K562 (cell line): ENCODE measurements at regions not wholly inside any gene's neighbourhood (a gene's known extent, or its start where the extent isn't known, plus 50 kb on each side); places are given as distances from the start of the nearest gene placed in this dataset.

ENCODE experiments used
- ATAC-seq: fragments of 200-7000 bp; cut with Tn5 transposase; 3 replicates; pipeline ENCODE4 v1.9.1; 2020; ENCODE audit warnings: moderate library complexity
- BruUV-seq: library from RNA; stranded (reverse); fragments of 400-500 nt; replicated peaks from 2 replicates; lab custom pipeline; 2021; lab: Mats Ljungman, UMichigan
- CTCF ChIA-PET: fragments of 300-600 bp; formaldehyde crosslinking; extraction: SDS; loops from one replicate; lab custom pipeline; 2021; ENCODE audit warnings: low intra/inter-chr PET ratio; lab: Yijun Ruan, JAX
- POLR2A ChIA-PET: fragments of 300-600, 350-650 bp; sonication (Branson Sonifier 250); formaldehyde crosslinking; extraction: SDS; loops from one replicate; lab custom pipeline; 2021; ENCODE audit warnings: antibody characterized with exemption, inconsistent platforms; lab: Yijun Ruan, JAX
- DNase-seq, 4 experiments: peaks; one replicate each; pipeline versions ENCODE4 v3.0.0 to v3.0.0-alpha.2; 2011 to 2018; ENCODE audit warnings: low spot score in 3 of 4, mixed read lengths in 3 of 4; ENCODE audit errors: extremely low read depth in 1 of 4
- FAIRE-seq: peaks from 2 replicates; lab custom pipeline; 2011; peaks lifted over from hg19 to GRCh38; lab: Jason Lieb, UNC
- H2AFZ ChIP-seq: 2 replicates; pipeline ENCODE4 v1.6.0; 2011; ENCODE audit warnings: low read depth, low read length, control low read depth, inconsistent platforms
- H3K27ac ChIP-seq: fragments of 200-600 bp; 3 replicates; pipeline ENCODE4 v1.8.0; 2011; ENCODE audit warnings: low read depth, mild to moderate bottlenecking, control low read depth, inconsistent platforms, low read length, moderate library complexity, mixed read lengths; ENCODE audit errors: extremely low read depth
- H3K27me3 ChIP-seq, 2 experiments: fragments of 300-600 bp in 1 of 2; 2 replicates in 1 of 2; 3 replicates in 1 of 2; pipeline versions ENCODE4 v1.6.0 to v1.8.0; 2011; ENCODE audit warnings: inconsistent platforms in 2 of 2, low read length in 2 of 2, mild to moderate bottlenecking in 1 of 2, mixed read lengths in 1 of 2, moderate library complexity in 1 of 2; ENCODE audit not compliant: control insufficient read depth in 2 of 2, insufficient read depth in 2 of 2
- H3K36me3 ChIP-seq: fragments of 300-600 bp; 3 replicates; pipeline ENCODE4 v1.8.0; 2011; ENCODE audit warnings: mild to moderate bottlenecking, low read length, inconsistent platforms; ENCODE audit not compliant: control insufficient read depth, insufficient read depth
- H3K4me1 ChIP-seq, 2 experiments: fragments of 200-600 bp in 1 of 2; replicated peaks in 1 of 2; 2 replicates in 1 of 2; 3 replicates in 1 of 2; pipeline versions ENCODE4 v1.5.1 to v1.8.0; 2011; ENCODE audit warnings: inconsistent platforms in 2 of 2, low read length in 2 of 2, mild to moderate bottlenecking in 1 of 2, mixed read lengths in 1 of 2, moderate library complexity in 1 of 2; ENCODE audit not compliant: control insufficient read depth in 2 of 2, insufficient read depth in 2 of 2
- H3K4me2 ChIP-seq: 2 replicates; pipeline ENCODE4 v1.6.1; 2011; ENCODE audit warnings: low read length, control low read depth, inconsistent platforms, mixed read lengths; ENCODE audit not compliant: insufficient read depth
- H3K4me3 ChIP-seq: fragments of 200-600 bp; sonication (generic), shearing (Covaris generic); 2 replicates; pipeline ENCODE4 v1.5.1; 2016; ENCODE audit warnings: control low read depth, inconsistent platforms
- H3K79me2 ChIP-seq: fragments of 200-600 bp; 3 replicates; pipeline ENCODE4 v1.8.0; 2011; ENCODE audit warnings: low read length, inconsistent platforms; ENCODE audit not compliant: control insufficient read depth, insufficient read depth
- H3K9ac ChIP-seq, 2 experiments: 2 replicates each; pipeline versions ENCODE4 v1.6.0 to v1.6.1; 2011; ENCODE audit warnings: low read depth in 2 of 2, low read length in 2 of 2, control low read depth in 1 of 2, inconsistent platforms in 1 of 2, mild to moderate bottlenecking in 1 of 2, mixed read lengths in 1 of 2; ENCODE audit not compliant: insufficient read depth in 1 of 2
- H3K9me1 ChIP-seq: one replicate; pipeline ENCODE4 v1.6.0; 2011; ENCODE audit warnings: inconsistent platforms, mild to moderate bottlenecking, low read length, moderate library complexity; ENCODE audit not compliant: control insufficient read depth, insufficient read depth
- H3K9me3 ChIP-seq: replicated peaks from 2 replicates; pipeline ENCODE4 v1.5.1; 2011; ENCODE audit warnings: low read depth, low read length, inconsistent platforms; ENCODE audit not compliant: control insufficient read depth, insufficient read depth
- H4K20me1 ChIP-seq: replicated peaks from 2 replicates; pipeline ENCODE4 v1.6.1; 2011; ENCODE audit warnings: low read length, inconsistent platforms, mixed read lengths; ENCODE audit not compliant: control insufficient read depth, insufficient read depth
- EGR1 ChIP-seq: fragments of 450-650 bp; conservative IDR thresholded peaks from 2 replicates; pipeline ENCODE4 v1.6.1; 2017; ENCODE audit warnings: mild to moderate bottlenecking
- EP400 ChIP-seq: fragments of 450-650 bp; IDR thresholded peaks from 2 replicates; pipeline ENCODE4 v1.6.1; 2017; ENCODE audit warnings: antibody characterized with exemption, mild to moderate bottlenecking, moderate library complexity
- HNRNPL ChIP-seq: fragments of 200-400 bp; formaldehyde crosslinking; IDR thresholded peaks from 2 replicates; pipeline ENCODE4 v1.6.1; 2017; ENCODE audit warnings: low read depth, mild to moderate bottlenecking, low read length
- PRMT5 ChIP-seq: sonication (generic); formaldehyde crosslinking; IDR thresholded peaks from 2 replicates; pipeline ENCODE4 v1.5.0; 2020; ENCODE audit warnings: missing genetic modification reagents
- ZNF592 ChIP-seq: fragments of 450-650 bp; IDR thresholded peaks from 2 replicates; pipeline ENCODE4 v1.6.1; 2017; ENCODE audit warnings: antibody characterized with exemption, mild to moderate bottlenecking
- WGBS: fragments of 100-300 bp; shearing (Covaris generic); methylation state at CpG from one replicate; pipeline ENCODE4 v1.1.6; 2016; ENCODE audit warnings: low coverage, mixed read lengths; ENCODE audit not compliant: insufficient coverage; ENCODE audit errors: missing lambda C conversion rate; 5-methylcytosine and 5-hydroxymethylcytosine counted together
- in situ Hi-C: fragments of 300-500 bp; cut with MboI; formaldehyde crosslinking; loops from 4 replicates; pipeline ENCODE4 v1.15.0; 2018; ENCODE audit warnings: inconsistent platforms, mixed read lengths
- intact Hi-C: fragments of 100-400 bp; cut with micrococcal nuclease; formaldehyde crosslinking; loops from 2 replicates; pipeline ENCODE4 v1.14.2; 2022

- 17% methylated on average over 2 of the region's 2 CpGs for WGBS
- FAIRE-seq: no peak
These were observed 170.7 kb upstream of the SMARCAD1 start for GRCh38 chr4:94036964-94037363.

More at GRCh38 chr4:94036964-94037363, 170.7 kb upstream of the SMARCAD1 start:
- Histone ChIP-seq H3K9ac (no peak overlapping the region), H3K9me3 (no peaks in the 10 kb centered on the region), H3K27ac (no peak overlapping the region), H3K4me3 (no peak overlapping the region), H3K4me1 (no peaks in the 10 kb centered on the region), H2AFZ (no peak overlapping the region), H3K27me3 (no peaks in the 10 kb centered on the region), H3K36me3 (no peaks in the 10 kb centered on the region), H3K79me2 (no peaks in the 10 kb centered on the region), H3K4me2 (no peak overlapping the region), H3K9me1 (no peaks in the 10 kb centered on the region), H4K20me1 (no peaks in the 10 kb centered on the region)
- CTCF ChIA-PET: no interaction called here
- TF ChIP-seq PRMT5 (CRISPR knock-in tag): no peak
- no peak for TF ChIP-seq ZNF592
- TF ChIP-seq EP400: no peak
- 0 out of 2 replicates have a peak, but pooled peaks have one; percentile 29 for TF ChIP-seq EGR1
- TF ChIP-seq HNRNPL: no peak
- BruUV-seq: no TSS peak
- intact Hi-C loops: no loop called here
- POLR2A ChIA-PET: no interaction called here
- in situ Hi-C loops: no loop called here
- peak in 2 of 4 experiments; percentile 17 to 18 for DNase-seq
- ATAC-seq: peak; percentile 54; the same call in 2 of the 3 replicates
